ENCODE measurements at regions not wholly inside any gene's neighbourhood (a gene's known extent, or its start where the extent isn't known, plus 50 kb on each side); places are given as distances from the start of the nearest gene placed in this dataset.

- WGBS (ENCODE audit: extremely low coverage, insufficient coverage, insufficient read length): no CpG with 5 or more reads among the region's 1 CpG
Observed at GRCh38 chr4:129384974-129385373, 289.0 kb downstream of the C4orf33 start.

DNA sequence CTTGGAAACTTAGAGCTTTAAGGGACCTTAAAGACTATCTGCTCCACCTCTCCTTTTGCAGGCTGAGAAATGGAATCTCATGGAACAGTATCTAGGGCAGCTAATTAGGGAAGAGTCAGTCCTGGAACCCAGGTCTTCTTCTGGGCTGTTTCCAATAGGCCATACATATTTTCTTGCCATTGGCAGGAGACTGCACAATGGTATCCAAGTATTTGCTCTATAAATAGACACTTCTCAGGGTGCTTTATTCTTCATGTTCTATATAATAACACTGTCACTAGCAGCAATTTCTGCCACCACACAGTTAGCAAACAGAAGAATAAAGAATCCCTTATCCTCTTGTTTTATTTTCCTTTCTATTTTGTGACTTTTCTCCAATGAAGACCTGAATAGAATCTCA, 291.7 kb downstream of the C4orf33 start:
- Histone ChIP-seq H4K91ac (ENCODE audit: low read depth, low read length) (no peak overlapping the region), H2BK5ac (ENCODE audit: low read depth, low read length, poor library complexity) (no peak overlapping the region), H3K4me1 (ENCODE audit: control insufficient read depth in 1 of 2, insufficient read depth in 2 of 2, low read length in 2 of 2) (no peaks in the 10 kb centered on the region), H3K9me3 (ENCODE audit: insufficient read depth, low read depth, low read length) (peaks cover 6% of the 10 kb centered on the region), H4K12ac (ENCODE audit: low read depth, low read length) (no peak overlapping the region), H3K79me1 (ENCODE audit: low read length) (no peaks in the 10 kb centered on the region), H3K36me3 (ENCODE audit: control insufficient read depth in 1 of 2, insufficient read depth in 2 of 2, low read length in 2 of 2) (no peaks in the 10 kb centered on the region), H3K14ac (ENCODE audit: low read length) (no peak overlapping the region), H3K9ac (ENCODE audit: low read length) (no peak overlapping the region), H3K4me3 (ENCODE audit: low read depth, low read length) (no peak overlapping the region), H3K4me2 (ENCODE audit: low read length) (no peak overlapping the region), H3K27ac (ENCODE audit: low read depth, low read length) (no peak overlapping the region), H3K18ac (ENCODE audit: low read length) (no peak overlapping the region), H3K4ac (ENCODE audit: low read depth, low read length) (no peak overlapping the region), H2BK120ac (ENCODE audit: insufficient read depth, low read length, poor library complexity) (no peak overlapping the region), H2AK5ac (ENCODE audit: low read length) (no peak overlapping the region), H3K27me3 (ENCODE audit: insufficient read depth, low read length) (no peaks in the 10 kb centered on the region), H4K8ac (ENCODE audit: low read depth, low read length) (no peak overlapping the region), H3K79me2 (ENCODE audit: control insufficient read depth, insufficient read depth, low read length, poor library complexity) (no peaks in the 10 kb centered on the region), H2BK12ac (ENCODE audit: low read length) (no peak overlapping the region), H3K23ac (ENCODE audit: low read length) (no peak overlapping the region), H2AFZ (ENCODE audit: insufficient read depth, low read length, poor library complexity) (no peak overlapping the region)
- DNase-seq: no peak

More at GRCh38 chr4:129384974-129385373, 289.0 kb downstream of the C4orf33 start:
- no peak for DNase-seq
- Histone ChIP-seq H4K12ac (ENCODE audit: low read depth, low read length) (no peak overlapping the region), H3K36me3 (ENCODE audit: control insufficient read depth in 1 of 2, insufficient read depth in 2 of 2, low read length in 2 of 2) (no peaks in the 10 kb centered on the region), H2BK120ac (ENCODE audit: insufficient read depth, low read length, poor library complexity) (no peak overlapping the region), H3K4me1 (ENCODE audit: control insufficient read depth in 1 of 2, insufficient read depth in 2 of 2, low read length in 2 of 2) (no peaks in the 10 kb centered on the region), H2AK5ac (ENCODE audit: low read length) (no peak overlapping the region), H3K23ac (ENCODE audit: low read length) (no peak overlapping the region), H2BK5ac (ENCODE audit: low read depth, low read length, poor library complexity) (no peak overlapping the region), H3K9ac (ENCODE audit: low read length) (no peak overlapping the region), H3K4me3 (ENCODE audit: low read depth, low read length) (no peak overlapping the region), H3K27ac (ENCODE audit: low read depth, low read length) (no peak overlapping the region), H4K8ac (ENCODE audit: low read depth, low read length) (no peak overlapping the region), H2AFZ (ENCODE audit: insufficient read depth, low read length, poor library complexity) (no peak overlapping the region), H2BK12ac (ENCODE audit: low read length) (no peak overlapping the region), H3K27me3 (ENCODE audit: insufficient read depth, low read length) (no peaks in the 10 kb centered on the region), H3K4ac (ENCODE audit: low read depth, low read length) (no peak overlapping the region), H3K9me3 (ENCODE audit: insufficient read depth, low read depth, low read length) (no peaks in the 10 kb centered on the region), H3K79me1 (ENCODE audit: low read length) (no peaks in the 10 kb centered on the region), H3K79me2 (ENCODE audit: control insufficient read depth, insufficient read depth, low read length, poor library complexity) (no peaks in the 10 kb centered on the region), H3K18ac (ENCODE audit: low read length) (no peak overlapping the region), H3K14ac (ENCODE audit: low read length) (no peak overlapping the region), H4K91ac (ENCODE audit: low read depth, low read length) (no peak overlapping the region), H3K4me2 (ENCODE audit: low read length) (no peak overlapping the region)

- no CpG with 5 or more reads among the region's 4 CpGs for WGBS (ENCODE audit: extremely low coverage, insufficient coverage, insufficient read length)
Observed at GRCh38 chr4:129393976-129394375, 298.0 kb downstream of the C4orf33 start.

GRCh38 chr4:129394635-129395034, 298.7 kb downstream of the C4orf33 start:
- Histone ChIP-seq H3K9me3 (ENCODE audit: insufficient read depth, low read depth, low read length) (peaks cover 12% of the 10 kb centered on the region), H3K18ac (ENCODE audit: low read length) (no peak overlapping the region), H3K79me1 (ENCODE audit: low read length) (no peaks in the 10 kb centered on the region), H3K4me3 (ENCODE audit: low read depth, low read length) (no peak overlapping the region), H3K27me3 (ENCODE audit: insufficient read depth, low read length) (no peaks in the 10 kb centered on the region), H2AFZ (ENCODE audit: insufficient read depth, low read length, poor library complexity) (no peak overlapping the region), H2BK5ac (ENCODE audit: low read depth, low read length, poor library complexity) (no peak overlapping the region), H3K4me2 (ENCODE audit: low read length) (no peak overlapping the region), H3K36me3 (ENCODE audit: control insufficient read depth in 1 of 2, insufficient read depth in 2 of 2, low read length in 2 of 2) (no peaks in the 10 kb centered on the region), H3K9ac (ENCODE audit: low read length) (no peak overlapping the region), H4K91ac (ENCODE audit: low read depth, low read length) (no peak overlapping the region), H3K4me1 (ENCODE audit: control insufficient read depth in 1 of 2, insufficient read depth in 2 of 2, low read length in 2 of 2) (no peaks in the 10 kb centered on the region), H2AK5ac (ENCODE audit: low read length) (no peak overlapping the region), H4K12ac (ENCODE audit: low read depth, low read length) (no peak overlapping the region), H3K14ac (ENCODE audit: low read length) (no peak overlapping the region), H3K79me2 (ENCODE audit: control insufficient read depth, insufficient read depth, low read length, poor library complexity) (no peaks in the 10 kb centered on the region), H3K23ac (ENCODE audit: low read length) (no peak overlapping the region), H4K8ac (ENCODE audit: low read depth, low read length) (no peak overlapping the region), H3K27ac (ENCODE audit: low read depth, low read length) (no peak overlapping the region), H3K4ac (ENCODE audit: low read depth, low read length) (no peak overlapping the region), H2BK12ac (ENCODE audit: low read length) (no peak overlapping the region), H2BK120ac (ENCODE audit: insufficient read depth, low read length, poor library complexity) (no peak overlapping the region)
- whole genome bisulfite sequencing (ENCODE audit: extremely low coverage, insufficient coverage, insufficient read length): no CpG with 5 or more reads among the region's 6 CpGs
- DNase-seq: no peak

More at GRCh38 chr4:129393976-129394375, 298.0 kb downstream of the C4orf33 start:
- no peaks in the 10 kb centered on the region for H3K27me3 ChIP-seq (ENCODE audit: insufficient read depth, low read length)
- H3K4me2 ChIP-seq (ENCODE audit: low read length): no peak overlapping the region
- no peak overlapping the region for H4K12ac ChIP-seq (ENCODE audit: low read depth, low read length)
- H4K8ac ChIP-seq (ENCODE audit: low read depth, low read length): no peak overlapping the region
- H3K79me2 ChIP-seq (ENCODE audit: control insufficient read depth, insufficient read depth, low read length, poor library complexity): no peaks in the 10 kb centered on the region
- DNase-seq: no peak
- no peaks in the 10 kb centered on the region for H3K36me3 ChIP-seq (ENCODE audit: control insufficient read depth in 1 of 2, insufficient read depth in 2 of 2, low read length in 2 of 2)
- no peak overlapping the region for H2BK12ac ChIP-seq (ENCODE audit: low read length)
- H3K4me1 ChIP-seq (ENCODE audit: control insufficient read depth in 1 of 2, insufficient read depth in 2 of 2, low read length in 2 of 2): no peaks in the 10 kb centered on the region
- H4K91ac ChIP-seq (ENCODE audit: low read depth, low read length): no peak overlapping the region
- no peak overlapping the region for H3K14ac ChIP-seq (ENCODE audit: low read length)
- no peak overlapping the region for H3K27ac ChIP-seq (ENCODE audit: low read depth, low read length)
- no peak overlapping the region for H3K4ac ChIP-seq (ENCODE audit: low read depth, low read length)
- H3K9me3 ChIP-seq (ENCODE audit: insufficient read depth, low read depth, low read length): peaks cover 12% of the 10 kb centered on the region
- no peak overlapping the region for H3K4me3 ChIP-seq (ENCODE audit: low read depth, low read length)
- H3K18ac ChIP-seq (ENCODE audit: low read length): no peak overlapping the region
- no peak overlapping the region for H3K23ac ChIP-seq (ENCODE audit: low read length)
- H2BK120ac ChIP-seq (ENCODE audit: insufficient read depth, low read length, poor library complexity): no peak overlapping the region
- no peak overlapping the region for H2BK5ac ChIP-seq (ENCODE audit: low read depth, low read length, poor library complexity)
- no peak overlapping the region for H3K9ac ChIP-seq (ENCODE audit: low read length)
- no peaks in the 10 kb centered on the region for H3K79me1 ChIP-seq (ENCODE audit: low read length)
- H2AK5ac ChIP-seq (ENCODE audit: low read length): no peak overlapping the region
- no peak overlapping the region for H2AFZ ChIP-seq (ENCODE audit: insufficient read depth, low read length, poor library complexity)
